Progenitor cell of endocrine pancreas (in vitro differentiated cells): ENCODE measurements at regions not wholly inside any gene's neighbourhood (a gene's known extent, or its start where the extent isn't known, plus 50 kb on each side); places are given as distances from the start of the nearest gene placed in this dataset.
A peak's percentile ranks its signal among the peaks of the same experiment; 100 is the strongest.

Experiments
- DNase-seq: peaks from one replicate; pipeline ENCODE4 v3.0.0; 2021; ENCODE audit warnings: low spot score; ENCODE audit not compliant: unreplicated experiment
- H3K27ac Mint-ChIP-seq: 2 replicates; pipeline ENCODE4 v1.8.0; 2021; ENCODE audit warnings: mild to moderate bottlenecking, moderate library complexity, mixed read lengths
- H3K27me3 Mint-ChIP-seq: 2 replicates; pipeline ENCODE4 v1.8.0; 2021; ENCODE audit warnings: mixed read lengths
- H3K36me3 Mint-ChIP-seq: 2 replicates; pipeline ENCODE4 v1.8.0; 2022; ENCODE audit warnings: mixed read lengths; ENCODE audit not compliant: insufficient read depth
- H3K4me1 Mint-ChIP-seq: 2 replicates; pipeline ENCODE4 v1.8.0; 2021; ENCODE audit warnings: low read depth, mixed read lengths
- H3K4me3 Mint-ChIP-seq: 2 replicates; pipeline ENCODE4 v1.8.0; 2021; ENCODE audit warnings: low read depth, mild to moderate bottlenecking, moderate library complexity, mixed read lengths
- H3K9me3 Mint-ChIP-seq: 2 replicates; pipeline ENCODE4 v1.8.0; 2021; ENCODE audit warnings: low read depth, mixed read lengths
- CTCF ChIP-seq: fragments of 200-600 bp; sonication (generic); IDR thresholded peaks from one replicate; pipeline ENCODE4 v1.5.0; 2021; ENCODE audit warnings: antibody characterized with exemption, mild to moderate bottlenecking; ENCODE audit not compliant: unreplicated experiment

- DNase-seq, result no peak
- peaks cover 7% of the 10 kb centered on the region for H3K4me1 Mint-ChIP-seq
- no peak for TF ChIP-seq CTCF
- H3K9me3 Mint-ChIP-seq, result no peaks in the 10 kb centered on the region
- no peaks in the 10 kb centered on the region for H3K27me3 Mint-ChIP-seq
- no peaks in the 10 kb centered on the region for H3K36me3 Mint-ChIP-seq
- H3K27ac Mint-ChIP-seq, result peak overlapping the region; percentile 57
- H3K4me3 Mint-ChIP-seq, result no peak overlapping the region
Measured at GRCh38 chr5:98064118-98064685, 709.3 kb upstream of the RGMB start.

GRCh38 chr5:98065261-98065909 is 708.1 kb upstream of the RGMB start:
- TF ChIP-seq CTCF, result no peak
- H3K36me3 Mint-ChIP-seq, result no peaks in the 10 kb centered on the region
- no peak overlapping the region for H3K27ac Mint-ChIP-seq
- H3K4me3 Mint-ChIP-seq, result no peak overlapping the region
- H3K27me3 Mint-ChIP-seq, result no peaks in the 10 kb centered on the region
- H3K9me3 Mint-ChIP-seq, result no peaks in the 10 kb centered on the region
- DNase-seq, result no peak
- H3K4me1 Mint-ChIP-seq, result peaks cover 5% of the 10 kb centered on the region

- Mint-ChIP-seq H3K36me3 (no peaks in the 10 kb centered on the region), H3K27ac (no peak overlapping the region), H3K27me3 (no peaks in the 10 kb centered on the region), H3K4me1 (peaks cover 5% of the 10 kb centered on the region), H3K4me3 (no peak overlapping the region), H3K9me3 (no peaks in the 10 kb centered on the region)
- DNase-seq, result no peak
- TF ChIP-seq CTCF, result no peak
Measured at GRCh38 chr5:98066910-98067309, 706.6 kb upstream of the RGMB start.

GRCh38 chr5:98069876-98070512 is 703.5 kb upstream of the RGMB start:
- Mint-ChIP-seq H3K36me3 (no peaks in the 10 kb centered on the region), H3K27ac (no peak overlapping the region), H3K4me1 (no peaks in the 10 kb centered on the region), H3K9me3 (no peaks in the 10 kb centered on the region), H3K27me3 (no peaks in the 10 kb centered on the region), H3K4me3 (no peak overlapping the region)
- TF ChIP-seq CTCF, result no peak
- no peak for DNase-seq

- no peaks in the 10 kb centered on the region for H3K27me3 Mint-ChIP-seq
- H3K27ac Mint-ChIP-seq, result no peak overlapping the region
- H3K36me3 Mint-ChIP-seq, result no peaks in the 10 kb centered on the region
- no peak for DNase-seq
- no peak overlapping the region for H3K4me3 Mint-ChIP-seq
- no peaks in the 10 kb centered on the region for H3K9me3 Mint-ChIP-seq
- TF ChIP-seq CTCF, result no peak
- no peaks in the 10 kb centered on the region for H3K4me1 Mint-ChIP-seq
Measured at GRCh38 chr5:98072921-98073320, 700.5 kb upstream of the RGMB start.
